Motor neuron (in vitro differentiated cells): ENCODE measurements at regions not wholly inside any gene's neighbourhood (a gene's known extent, or its start where the extent isn't known, plus 50 kb on each side); places are given as distances from the start of the nearest gene placed in this dataset.

Source experiments
- ATAC-seq, 8 experiments: fragments of 200-7000 bp; cut with Tn5 transposase; replicated peaks in 6 of 8; 2 replicates each; pipeline ENCODE4 v1.8.0; 2021; ENCODE audit warnings: mild to moderate bottlenecking in 8 of 8, moderate library complexity in 8 of 8
- H3K27ac ChIP-seq, 2 donors: fragments of 250-450 bp; sonication (Bioruptor Pico); 2 replicates each; pipeline ENCODE4 v1.9.0; 2021; ENCODE audit warnings: antibody characterized with exemption in 2 of 2, mild to moderate bottlenecking in 2 of 2, moderate library complexity in 1 of 2
- H3K4me1 ChIP-seq, 2 donors: fragments of 250-450 bp; sonication (Bioruptor Pico); replicated peaks in 1 of 2; 2 replicates each; pipeline ENCODE4 v1.6.1; 2021; ENCODE audit warnings: antibody characterized with exemption in 2 of 2, mild to moderate bottlenecking in 2 of 2, moderate library complexity in 1 of 2
- H3K4me3 ChIP-seq, 5 donors: fragments of 250-450 bp; sonication (Bioruptor Pico); 2 replicates each; pipeline ENCODE4 v1.9.0; 2021; ENCODE audit warnings: antibody characterized with exemption in 5 of 5, mild to moderate bottlenecking in 5 of 5, moderate library complexity in 4 of 5
- WGBS, 10 experiments: fragments of 450-650 bp; shearing (Covaris generic); methylation state at CpG; one replicate each; pipeline ENCODE4 v1.0.0; 2022; 5-methylcytosine and 5-hydroxymethylcytosine counted together
- in situ Hi-C, 9 experiments: fragments of 400-800 bp; cut with MboI; loops; one replicate each; pipeline ENCODE4 v1.15.0; 2021; ENCODE audit warnings: low sequenced_read_pairs in 9 of 9, low pct_unique_long_range_greater_than_20kb in 2 of 9; ENCODE audit not compliant: unreplicated experiment in 9 of 9

GRCh38 chr21:35206141-35207125, 157.3 kb upstream of the RUNX1 start:
- Histone ChIP-seq H3K27ac (no peak overlapping the region), H3K4me1 (peaks cover 2 to 23% of the 10 kb centered on the region in 2 donors), H3K4me3 (no peak overlapping the region)
- WGBS, 10 experiments = 14 to 100% (median 83%) methylated on average over 1 to 4 of the region's 11 CpGs; no CpG with 5 or more reads in 2 of the 10 experiments
- peak in 3 of 8 experiments; percentile 64 to 75 (median 70) for ATAC-seq
- in situ Hi-C loops = no loop called here

- no peak overlapping the region for H3K4me3 ChIP-seq
- peak in 7 of 8 experiments; percentile 18 to 87 (median 31) for ATAC-seq
- 14 to 93% (median 76%) methylated on average over 3 to 17 of the region's 19 CpGs for WGBS, 10 experiments
- H3K4me1 ChIP-seq = peaks cover 2 to 23% of the 10 kb centered on the region in 2 donors
- peak overlapping the region in 1 of 2 donors; percentile 14 for H3K27ac ChIP-seq
- in situ Hi-C loops = no loop called here
These were observed 155.9 kb upstream of the RUNX1 start for GRCh38 chr21:35204850-35205541.

GRCh38 chr21:35204125-35204524, 155.0 kb upstream of the RUNX1 start:
- H3K4me1 ChIP-seq = peaks cover 2 to 23% of the 10 kb centered on the region in 2 donors

GRCh38 chr21:35203093-35203977, 154.2 kb upstream of the RUNX1 start:
- H3K4me1 ChIP-seq = peaks cover 2 to 23% of the 10 kb centered on the region in 2 donors
- H3K4me3 ChIP-seq = no peak overlapping the region
- ATAC-seq = peak in 2 of 8 experiments; percentile 26 to 45
- WGBS, 10 experiments = 18 to 100% (median 72%) methylated on average over 1 to 11 of the region's 11 CpGs
- in situ Hi-C loops = no loop called here
- no peak overlapping the region for H3K27ac ChIP-seq

More at GRCh38 chr21:35204125-35204524, 155.0 kb upstream of the RUNX1 start:
- 71 to 100% (median 85%) methylated on average over 1 to 7 of the region's 7 CpGs for WGBS, 10 experiments
- in situ Hi-C loops = no loop called here
- H3K27ac ChIP-seq = no peak overlapping the region
- ATAC-seq = peak in 1 of 8 experiments; percentile 36
- no peak overlapping the region for H3K4me3 ChIP-seq

GRCh38 chr21:35202431-35202830, 153.3 kb upstream of the RUNX1 start:
- ATAC-seq = no peak
- H3K4me3 ChIP-seq = no peak overlapping the region
- in situ Hi-C loops = no loop called here
- H3K4me1 ChIP-seq = peaks cover 2 to 23% of the 10 kb centered on the region in 2 donors
- no peak overlapping the region for H3K27ac ChIP-seq

GRCh38 chr21:35201799-35202198, 152.7 kb upstream of the RUNX1 start:
- H3K4me1 ChIP-seq = peaks cover 2 to 23% of the 10 kb centered on the region in 2 donors
- no peak for ATAC-seq
- H3K27ac ChIP-seq = no peak overlapping the region
- in situ Hi-C loops = no loop called here
- no peak overlapping the region for H3K4me3 ChIP-seq

- Histone ChIP-seq H3K4me1 (peaks cover 2 to 22% of the 10 kb centered on the region in 2 donors), H3K4me3 (no peak overlapping the region), H3K27ac (no peak overlapping the region)
- in situ Hi-C loops = no loop called here
- no peak for ATAC-seq
- WGBS, 10 experiments = 55 to 100% (median 87%) methylated on average over 1 to 2 of the region's 2 CpGs; no CpG with 5 or more reads in 2 of the 10 experiments
These were observed 152.2 kb upstream of the RUNX1 start for GRCh38 chr21:35201288-35201687.

GRCh38 chr21:35199733-35200015, 150.6 kb upstream of the RUNX1 start:
- Histone ChIP-seq H3K4me1 (peaks cover 0 to 9% of the 10 kb centered on the region in 2 donors), H3K4me3 (no peak overlapping the region), H3K27ac (no peak overlapping the region)
- 71 to 75% (median 73%) methylated on average over 1 of the region's 1 CpG; no CpG with 5 or more reads in 6 of the 10 experiments for WGBS, 10 experiments
- in situ Hi-C loops = no loop called here
- ATAC-seq = no peak

- no peak overlapping the region for H3K4me3 ChIP-seq
- peaks cover 0 to 9% of the 10 kb centered on the region in 2 donors for H3K4me1 ChIP-seq
- in situ Hi-C loops = no loop called here
- no peak for ATAC-seq
- WGBS, 10 experiments = 70 to 100% (median 90%) methylated on average over 1 to 6 of the region's 6 CpGs
- no peak overlapping the region for H3K27ac ChIP-seq
These were observed 150.1 kb upstream of the RUNX1 start for GRCh38 chr21:35198982-35199732.

- 0 to 100% (median 70%) methylated on average over 1 of the region's 1 CpG; no CpG with 5 or more reads in 2 of the 10 experiments for WGBS, 10 experiments
- H3K4me1 ChIP-seq = peaks cover 0 to 9% of the 10 kb centered on the region in 2 donors
- no peak for ATAC-seq
- H3K4me3 ChIP-seq = no peak overlapping the region
- no peak overlapping the region for H3K27ac ChIP-seq
- in situ Hi-C loops = no loop called here
These were observed 149.5 kb upstream of the RUNX1 start for GRCh38 chr21:35198565-35198964.

- H3K4me1 ChIP-seq = peaks cover 0 to 3% of the 10 kb centered on the region in 2 donors
- no peak overlapping the region for H3K27ac ChIP-seq
- ATAC-seq = peak in 3 of 8 experiments; percentile 47 to 92 (median 91)
- WGBS, 10 experiments = 0 to 82% (median 52%) methylated on average over 2 to 3 of the region's 3 CpGs; no CpG with 5 or more reads in 1 of the 10 experiments
- H3K4me3 ChIP-seq = no peak overlapping the region
- in situ Hi-C loops = no loop called here
These were observed 148.9 kb upstream of the RUNX1 start for GRCh38 chr21:35197992-35198431.

GRCh38 chr21:35197191-35197590, 148.1 kb upstream of the RUNX1 start:
- in situ Hi-C loops = no loop called here
- Histone ChIP-seq H3K4me3 (no peak overlapping the region), H3K27ac (no peak overlapping the region), H3K4me1 (no peaks in the 10 kb centered on the region)
- 69 to 100% (median 92%) methylated on average over 1 to 4 of the region's 4 CpGs; no CpG with 5 or more reads in 1 of the 10 experiments for WGBS, 10 experiments
- ATAC-seq = no peak
